WTC11 (cell line): ENCODE measurements at regions not wholly inside any gene's neighbourhood (a gene's known extent, or its start where the extent isn't known, plus 50 kb on each side); places are given as distances from the start of the nearest gene placed in this dataset.

Experiments
- ATAC-seq: fragments of 200-7000 bp; cut with Tn5 transposase; 2 replicates; pipeline ENCODE4 v1.10.0; 2021; ENCODE audit warnings: mild to moderate bottlenecking, moderate library complexity
- CTCF ChIA-PET: fragments of 300-600 bp; sonication (Branson Sonifier 250); formaldehyde crosslinking; loops from one replicate; lab custom pipeline; 2021; ENCODE audit warnings: antibody characterized with exemption; lab: Charles Lee
- POLR2A ChIA-PET: fragments of 350-600 bp; sonication (Branson Sonifier 250); formaldehyde crosslinking; loops from one replicate; lab custom pipeline; 2021; ENCODE audit warnings: antibody characterized with exemption; lab: Charles Lee
- DNase-seq: peaks from one replicate; pipeline ENCODE4 v3.0.0; 2021; ENCODE audit warnings: low spot score
- H3K27ac Mint-ChIP-seq: 2 replicates; pipeline ENCODE4 v1.8.0; 2021; ENCODE audit warnings: mixed read lengths
- H3K27me3 Mint-ChIP-seq: 2 replicates; pipeline ENCODE4 v1.8.0; 2021; ENCODE audit warnings: low read depth, mild to moderate bottlenecking, moderate library complexity, mixed read lengths
- H3K36me3 Mint-ChIP-seq: 2 replicates; pipeline ENCODE4 v1.8.0; 2021; ENCODE audit warnings: mixed read lengths
- H3K4me1 Mint-ChIP-seq: 2 replicates; pipeline ENCODE4 v1.8.0; 2022; ENCODE audit warnings: mixed read lengths
- H3K4me3 Mint-ChIP-seq: 2 replicates; pipeline ENCODE4 v1.8.0; 2021; ENCODE audit warnings: mild to moderate bottlenecking, moderate library complexity, mixed read lengths
- H3K9me3 Mint-ChIP-seq: 2 replicates; pipeline ENCODE4 v1.8.0; 2021; ENCODE audit warnings: mixed read lengths
- ATF1 ChIP-seq: sonication (generic); formaldehyde crosslinking; IDR thresholded peaks from 2 replicates; pipeline ENCODE4 v1.8.1; 2023; ENCODE audit warnings: mild to moderate bottlenecking, moderate library complexity, missing genetic modification reagents
- ATF2 ChIP-seq: sonication (generic); formaldehyde crosslinking; IDR thresholded peaks from 2 replicates; pipeline ENCODE4 v1.8.1; 2022; ENCODE audit warnings: low read depth, missing genetic modification reagents, borderline replicate concordance
- CREB1 ChIP-seq: sonication (generic); formaldehyde crosslinking; IDR thresholded peaks from 2 replicates; pipeline ENCODE4 v1.8.0; 2023; ENCODE audit warnings: mild to moderate bottlenecking, missing genetic modification reagents
- ESRRA ChIP-seq: sonication (generic); formaldehyde crosslinking; IDR thresholded peaks from 2 replicates; pipeline ENCODE4 v1.8.1; 2022; ENCODE audit warnings: mild to moderate bottlenecking, missing genetic modification reagents, borderline replicate concordance
- FOXK1 ChIP-seq: sonication (generic); formaldehyde crosslinking; IDR thresholded peaks from 2 replicates; pipeline ENCODE4 v1.8.0; 2022; ENCODE audit warnings: mild to moderate bottlenecking, moderate library complexity, missing genetic modification reagents
- JAZF1 ChIP-seq: fragments of 250-450 bp; sonication (Bioruptor Pico); IDR thresholded peaks from 2 replicates; pipeline ENCODE4 v1.9.0; 2021; ENCODE audit warnings: moderate library complexity, mild to moderate bottlenecking, inconsistent platforms
- NFE2L1 ChIP-seq: sonication (generic); formaldehyde crosslinking; IDR thresholded peaks from 2 replicates; pipeline ENCODE4 v1.8.1; 2023; ENCODE audit warnings: missing genetic modification reagents
- TEAD1 ChIP-seq: sonication (generic); formaldehyde crosslinking; IDR thresholded peaks from 2 replicates; pipeline ENCODE4 v1.8.0; 2022; ENCODE audit warnings: mild to moderate bottlenecking, missing genetic modification reagents
- TEAD4 ChIP-seq: sonication (generic); formaldehyde crosslinking; IDR thresholded peaks from 2 replicates; pipeline ENCODE4 v1.8.0; 2022; ENCODE audit warnings: mild to moderate bottlenecking, missing genetic modification reagents
- USF1 ChIP-seq: sonication (generic); formaldehyde crosslinking; IDR thresholded peaks from 2 replicates; pipeline ENCODE4 v1.8.0; 2022; ENCODE audit warnings: mild to moderate bottlenecking, missing genetic modification reagents
- ZNF121 ChIP-seq: sonication (generic); formaldehyde crosslinking; IDR thresholded peaks from 2 replicates; pipeline ENCODE4 v1.8.0; 2023; ENCODE audit warnings: missing genetic modification reagents
- ZNF263 ChIP-seq: sonication (generic); formaldehyde crosslinking; IDR thresholded peaks from 2 replicates; pipeline ENCODE4 v1.8.1; 2022; ENCODE audit warnings: low read depth, mild to moderate bottlenecking, moderate library complexity, missing genetic modification reagents
- ZNF416 ChIP-seq: fragments of 250-450 bp; sonication (Bioruptor Pico); IDR thresholded peaks from 2 replicates; pipeline ENCODE4 v1.9.0; 2021; ENCODE audit warnings: mild to moderate bottlenecking, inconsistent platforms
- ZNF425 ChIP-seq: fragments of 250-450 bp; sonication (Bioruptor Pico); conservative IDR thresholded peaks from 2 replicates; pipeline ENCODE4 v1.9.0; 2021; ENCODE audit warnings: mild to moderate bottlenecking
- TF ChIP-seq, protein P1 (sequence below): sonication (generic); formaldehyde crosslinking; IDR thresholded peaks from 2 replicates; pipeline ENCODE4 v1.8.0; 2023; ENCODE audit warnings: missing genetic modification reagents, mild to moderate bottlenecking, borderline replicate concordance
- TF ChIP-seq, protein P2 (sequence below): sonication (generic); formaldehyde crosslinking; conservative IDR thresholded peaks from 2 replicates; pipeline ENCODE4 v1.8.1; 2022; ENCODE audit warnings: mild to moderate bottlenecking, missing genetic modification reagents
- TF ChIP-seq, protein P3 (sequence below): sonication (generic); formaldehyde crosslinking; IDR thresholded peaks from 2 replicates; pipeline ENCODE4 v1.8.0; 2023; ENCODE audit warnings: missing genetic modification reagents
- TF ChIP-seq, protein P4 (sequence below): sonication (generic); formaldehyde crosslinking; IDR thresholded peaks from 2 replicates; pipeline ENCODE4 v1.8.1; 2023; ENCODE audit warnings: mild to moderate bottlenecking, missing genetic modification reagents, borderline replicate concordance
- TF ChIP-seq, protein P5 (sequence below): fragments of 250-450 bp; sonication (Bioruptor Pico); IDR thresholded peaks from 2 replicates; pipeline ENCODE4 v2.1.2; 2022; ENCODE audit warnings: mild to moderate bottlenecking, moderate library complexity

DNA sequence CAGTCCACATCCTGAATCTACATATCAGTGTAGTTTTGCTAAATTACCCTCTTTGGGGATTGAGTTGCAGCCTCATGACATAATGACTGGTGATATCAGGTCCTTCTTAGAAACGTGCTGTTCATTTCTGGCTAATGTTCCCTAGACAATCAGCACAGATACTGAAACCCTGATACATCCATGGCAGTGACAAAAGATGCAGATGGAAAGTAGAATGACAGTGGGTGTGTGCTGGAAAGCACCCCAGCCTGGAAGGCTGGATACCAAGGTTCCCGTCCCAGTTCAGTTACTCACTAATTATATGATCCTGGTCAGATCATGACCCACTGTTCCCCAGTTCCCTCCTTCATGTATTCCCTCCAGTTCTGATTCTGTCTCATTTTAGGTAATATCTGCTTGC lies 198.2 kb upstream of the FGGY start (continued):
- TF ChIP-seq, protein P1, sequence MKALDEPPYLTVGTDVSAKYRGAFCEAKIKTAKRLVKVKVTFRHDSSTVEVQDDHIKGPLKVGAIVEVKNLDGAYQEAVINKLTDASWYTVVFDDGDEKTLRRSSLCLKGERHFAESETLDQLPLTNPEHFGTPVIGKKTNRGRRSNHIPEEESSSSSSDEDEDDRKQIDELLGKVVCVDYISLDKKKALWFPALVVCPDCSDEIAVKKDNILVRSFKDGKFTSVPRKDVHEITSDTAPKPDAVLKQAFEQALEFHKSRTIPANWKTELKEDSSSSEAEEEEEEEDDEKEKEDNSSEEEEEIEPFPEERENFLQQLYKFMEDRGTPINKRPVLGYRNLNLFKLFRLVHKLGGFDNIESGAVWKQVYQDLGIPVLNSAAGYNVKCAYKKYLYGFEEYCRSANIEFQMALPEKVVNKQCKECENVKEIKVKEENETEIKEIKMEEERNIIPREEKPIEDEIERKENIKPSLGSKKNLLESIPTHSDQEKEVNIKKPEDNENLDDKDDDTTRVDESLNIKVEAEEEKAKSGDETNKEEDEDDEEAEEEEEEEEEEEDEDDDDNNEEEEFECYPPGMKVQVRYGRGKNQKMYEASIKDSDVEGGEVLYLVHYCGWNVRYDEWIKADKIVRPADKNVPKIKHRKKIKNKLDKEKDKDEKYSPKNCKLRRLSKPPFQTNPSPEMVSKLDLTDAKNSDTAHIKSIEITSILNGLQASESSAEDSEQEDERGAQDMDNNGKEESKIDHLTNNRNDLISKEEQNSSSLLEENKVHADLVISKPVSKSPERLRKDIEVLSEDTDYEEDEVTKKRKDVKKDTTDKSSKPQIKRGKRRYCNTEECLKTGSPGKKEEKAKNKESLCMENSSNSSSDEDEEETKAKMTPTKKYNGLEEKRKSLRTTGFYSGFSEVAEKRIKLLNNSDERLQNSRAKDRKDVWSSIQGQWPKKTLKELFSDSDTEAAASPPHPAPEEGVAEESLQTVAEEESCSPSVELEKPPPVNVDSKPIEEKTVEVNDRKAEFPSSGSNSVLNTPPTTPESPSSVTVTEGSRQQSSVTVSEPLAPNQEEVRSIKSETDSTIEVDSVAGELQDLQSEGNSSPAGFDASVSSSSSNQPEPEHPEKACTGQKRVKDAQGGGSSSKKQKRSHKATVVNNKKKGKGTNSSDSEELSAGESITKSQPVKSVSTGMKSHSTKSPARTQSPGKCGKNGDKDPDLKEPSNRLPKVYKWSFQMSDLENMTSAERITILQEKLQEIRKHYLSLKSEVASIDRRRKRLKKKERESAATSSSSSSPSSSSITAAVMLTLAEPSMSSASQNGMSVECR (CRISPR knock-in tag): no peak
- TF ChIP-seq USF1 (CRISPR knock-in tag): no peak
- TF ChIP-seq FOXK1 (CRISPR knock-in tag): no peak
- TF ChIP-seq, protein P2, sequence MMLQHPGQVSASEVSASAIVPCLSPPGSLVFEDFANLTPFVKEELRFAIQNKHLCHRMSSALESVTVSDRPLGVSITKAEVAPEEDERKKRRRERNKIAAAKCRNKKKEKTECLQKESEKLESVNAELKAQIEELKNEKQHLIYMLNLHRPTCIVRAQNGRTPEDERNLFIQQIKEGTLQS (CRISPR knock-in tag): no peak
- no peak for TF ChIP-seq NFE2L1 (CRISPR knock-in tag)
- TF ChIP-seq ZNF416 (CRISPR knock-in tag): no peak
- TF ChIP-seq, protein P3, sequence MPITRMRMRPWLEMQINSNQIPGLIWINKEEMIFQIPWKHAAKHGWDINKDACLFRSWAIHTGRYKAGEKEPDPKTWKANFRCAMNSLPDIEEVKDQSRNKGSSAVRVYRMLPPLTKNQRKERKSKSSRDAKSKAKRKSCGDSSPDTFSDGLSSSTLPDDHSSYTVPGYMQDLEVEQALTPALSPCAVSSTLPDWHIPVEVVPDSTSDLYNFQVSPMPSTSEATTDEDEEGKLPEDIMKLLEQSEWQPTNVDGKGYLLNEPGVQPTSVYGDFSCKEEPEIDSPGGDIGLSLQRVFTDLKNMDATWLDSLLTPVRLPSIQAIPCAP (CRISPR knock-in tag): no peak
- TF ChIP-seq CREB1 (CRISPR knock-in tag): no peak

- H3K9me3 Mint-ChIP-seq: peaks cover 23% of the 10 kb centered on the region
- DNase-seq (no peak), ATAC-seq (no peak)
- TF ChIP-seq ATF1 (CRISPR knock-in tag): no peak
- no peak for TF ChIP-seq TEAD4 (CRISPR knock-in tag)
- no peak for TF ChIP-seq TEAD1
- no peak for TF ChIP-seq ZNF263
- TF ChIP-seq, protein P4, sequence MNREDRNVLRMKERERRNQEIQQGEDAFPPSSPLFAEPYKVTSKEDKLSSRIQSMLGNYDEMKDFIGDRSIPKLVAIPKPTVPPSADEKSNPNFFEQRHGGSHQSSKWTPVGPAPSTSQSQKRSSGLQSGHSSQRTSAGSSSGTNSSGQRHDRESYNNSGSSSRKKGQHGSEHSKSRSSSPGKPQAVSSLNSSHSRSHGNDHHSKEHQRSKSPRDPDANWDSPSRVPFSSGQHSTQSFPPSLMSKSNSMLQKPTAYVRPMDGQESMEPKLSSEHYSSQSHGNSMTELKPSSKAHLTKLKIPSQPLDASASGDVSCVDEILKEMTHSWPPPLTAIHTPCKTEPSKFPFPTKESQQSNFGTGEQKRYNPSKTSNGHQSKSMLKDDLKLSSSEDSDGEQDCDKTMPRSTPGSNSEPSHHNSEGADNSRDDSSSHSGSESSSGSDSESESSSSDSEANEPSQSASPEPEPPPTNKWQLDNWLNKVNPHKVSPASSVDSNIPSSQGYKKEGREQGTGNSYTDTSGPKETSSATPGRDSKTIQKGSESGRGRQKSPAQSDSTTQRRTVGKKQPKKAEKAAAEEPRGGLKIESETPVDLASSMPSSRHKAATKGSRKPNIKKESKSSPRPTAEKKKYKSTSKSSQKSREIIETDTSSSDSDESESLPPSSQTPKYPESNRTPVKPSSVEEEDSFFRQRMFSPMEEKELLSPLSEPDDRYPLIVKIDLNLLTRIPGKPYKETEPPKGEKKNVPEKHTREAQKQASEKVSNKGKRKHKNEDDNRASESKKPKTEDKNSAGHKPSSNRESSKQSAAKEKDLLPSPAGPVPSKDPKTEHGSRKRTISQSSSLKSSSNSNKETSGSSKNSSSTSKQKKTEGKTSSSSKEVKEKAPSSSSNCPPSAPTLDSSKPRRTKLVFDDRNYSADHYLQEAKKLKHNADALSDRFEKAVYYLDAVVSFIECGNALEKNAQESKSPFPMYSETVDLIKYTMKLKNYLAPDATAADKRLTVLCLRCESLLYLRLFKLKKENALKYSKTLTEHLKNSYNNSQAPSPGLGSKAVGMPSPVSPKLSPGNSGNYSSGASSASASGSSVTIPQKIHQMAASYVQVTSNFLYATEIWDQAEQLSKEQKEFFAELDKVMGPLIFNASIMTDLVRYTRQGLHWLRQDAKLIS (CRISPR knock-in tag): no peak
- no peak for TF ChIP-seq ATF2 (CRISPR knock-in tag)
- TF ChIP-seq, protein P5, sequence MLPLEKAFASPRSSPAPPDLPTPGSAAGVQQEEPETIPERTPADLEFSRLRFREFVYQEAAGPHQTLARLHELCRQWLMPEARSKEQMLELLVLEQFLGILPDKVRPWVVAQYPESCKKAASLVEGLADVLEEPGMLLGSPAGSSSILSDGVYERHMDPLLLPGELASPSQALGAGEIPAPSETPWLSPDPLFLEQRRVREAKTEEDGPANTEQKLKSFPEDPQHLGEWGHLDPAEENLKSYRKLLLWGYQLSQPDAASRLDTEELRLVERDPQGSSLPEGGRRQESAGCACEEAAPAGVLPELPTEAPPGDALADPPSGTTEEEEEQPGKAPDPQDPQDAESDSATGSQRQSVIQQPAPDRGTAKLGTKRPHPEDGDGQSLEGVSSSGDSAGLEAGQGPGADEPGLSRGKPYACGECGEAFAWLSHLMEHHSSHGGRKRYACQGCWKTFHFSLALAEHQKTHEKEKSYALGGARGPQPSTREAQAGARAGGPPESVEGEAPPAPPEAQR: no peak
- TF ChIP-seq, protein P3 (CRISPR knock-in tag): no peak
- TF ChIP-seq ESRRA: no peak
- no peak for TF ChIP-seq ZNF425 (CRISPR knock-in tag)
- no peak for TF ChIP-seq ZNF121 (CRISPR knock-in tag)
- no peak for TF ChIP-seq JAZF1 (CRISPR knock-in tag)
- H3K27me3 Mint-ChIP-seq: no peaks in the 10 kb centered on the region; the same call in 1 of the 2 replicates
- no peak overlapping the region for H3K27ac Mint-ChIP-seq
- no peak overlapping the region for H3K4me3 Mint-ChIP-seq
- H3K36me3 Mint-ChIP-seq: peaks cover 11% of the 10 kb centered on the region
- CTCF ChIA-PET: no interaction called here
- POLR2A ChIA-PET: no interaction called here
- H3K4me1 Mint-ChIP-seq: peaks cover 8% of the 10 kb centered on the region
Observed at GRCh38 chr1:59100708-59101374, 196.1 kb upstream of the FGGY start.
